H9 (cell line): ENCODE measurements at regions not wholly inside any gene's neighbourhood (a gene's known extent, or its start where the extent isn't known, plus 50 kb on each side); places are given as distances from the start of the nearest gene placed in this dataset.

Experiments
- DNase-seq: peaks from one replicate; pipeline ENCODE4 v3.0.0-alpha.2; 2017
- H2AFZ ChIP-seq: one replicate; pipeline ENCODE4 v1.6.1; 2013; ENCODE audit warnings: mild to moderate bottlenecking, low read length, control low read depth, moderate library complexity
- H2AK5ac ChIP-seq: 2 replicates; pipeline ENCODE4 v1.6.1; 2013; ENCODE audit warnings: low read length, control low read depth, mixed read lengths; ENCODE audit not compliant: insufficient read length
- H2BK120ac ChIP-seq: one replicate; pipeline ENCODE4 v1.6.1; 2013; ENCODE audit warnings: low read depth, mild to moderate bottlenecking, low read length, control low read depth, inconsistent platforms; ENCODE audit not compliant: poor library complexity, severe bottlenecking
- H2BK12ac ChIP-seq: 2 replicates; pipeline ENCODE4 v1.6.1; 2013; ENCODE audit warnings: low read length, control low read depth, mixed read lengths, low read depth; ENCODE audit not compliant: insufficient read length
- H2BK15ac ChIP-seq: 2 replicates; pipeline ENCODE4 v1.6.1; 2013; ENCODE audit warnings: low read depth, low read length, control low read depth
- H2BK20ac ChIP-seq: one replicate; pipeline ENCODE4 v1.6.1; 2013; ENCODE audit warnings: low read depth, mild to moderate bottlenecking, low read length, control low read depth, inconsistent platforms; ENCODE audit not compliant: poor library complexity, severe bottlenecking
- H2BK5ac ChIP-seq: 2 replicates; pipeline ENCODE4 v1.6.1; 2013; ENCODE audit warnings: low read length, control low read depth, mixed read lengths; ENCODE audit not compliant: insufficient read length
- H3K14ac ChIP-seq: 2 replicates; pipeline ENCODE4 v1.6.1; 2013; ENCODE audit warnings: low read length, control low read depth; ENCODE audit not compliant: insufficient read depth
- H3K18ac ChIP-seq: 2 replicates; pipeline ENCODE4 v1.6.1; 2013; ENCODE audit warnings: low read depth, mild to moderate bottlenecking, mixed read lengths, low read length, control low read depth; ENCODE audit not compliant: insufficient read length
- H3K23ac ChIP-seq: 2 replicates; pipeline ENCODE4 v1.6.1; 2013; ENCODE audit warnings: low read length, control low read depth, mixed read lengths, low read depth; ENCODE audit not compliant: insufficient read length
- H3K23me2 ChIP-seq: 2 replicates; pipeline ENCODE4 v1.6.1; 2013; ENCODE audit warnings: low read depth, mild to moderate bottlenecking, mixed read lengths, low read length, control low read depth; ENCODE audit not compliant: insufficient read length, poor library complexity, severe bottlenecking
- H3K27ac ChIP-seq: 2 replicates; pipeline ENCODE4 v1.5.1; 2013; ENCODE audit warnings: low read length, control low read depth, mixed read lengths, low read depth; ENCODE audit not compliant: insufficient read length
- H3K27me3 ChIP-seq: 2 replicates; pipeline ENCODE4 v1.6.1; 2013; ENCODE audit warnings: low read length, control low read depth, inconsistent platforms; ENCODE audit not compliant: insufficient read depth
- H3K4ac ChIP-seq: 2 replicates; pipeline ENCODE4 v1.6.1; 2013; ENCODE audit warnings: low read depth, mild to moderate bottlenecking, control low read depth, inconsistent platforms, low read length, moderate library complexity
- H3K4me1 ChIP-seq: 2 replicates; pipeline ENCODE4 v1.6.1; 2013; ENCODE audit warnings: low read length, control low read depth, inconsistent platforms; ENCODE audit not compliant: insufficient read depth
- H3K4me2 ChIP-seq: 2 replicates; pipeline ENCODE4 v1.6.1; 2013; ENCODE audit warnings: low read length, control low read depth, mixed read lengths; ENCODE audit not compliant: insufficient read length, insufficient read depth
- H3K56ac ChIP-seq: 2 replicates; pipeline ENCODE4 v1.6.1; 2013; ENCODE audit warnings: low read depth, mild to moderate bottlenecking, mixed read lengths, low read length, control low read depth; ENCODE audit not compliant: insufficient read length
- H3K79me1 ChIP-seq: 2 replicates; pipeline ENCODE4 v1.6.1; 2013; ENCODE audit warnings: low read depth, mild to moderate bottlenecking, moderate library complexity, low read length, control low read depth, inconsistent platforms; ENCODE audit not compliant: insufficient read depth, poor library complexity, severe bottlenecking
- H3K79me2 ChIP-seq: 2 replicates; pipeline ENCODE4 v1.6.1; 2013; ENCODE audit warnings: low read length, control low read depth, inconsistent platforms; ENCODE audit not compliant: insufficient read depth
- H3K9ac ChIP-seq: 2 replicates; pipeline ENCODE4 v1.6.1; 2013; ENCODE audit warnings: low read length, control low read depth, mixed read lengths; ENCODE audit not compliant: insufficient read length; ENCODE audit errors: extremely low read depth
- H3K9me3 ChIP-seq: one replicate; pipeline ENCODE4 v1.6.1; 2013; ENCODE audit warnings: low read depth, low read length, inconsistent platforms; ENCODE audit not compliant: control insufficient read depth
- H3T11ph ChIP-seq: one replicate; pipeline ENCODE4 v1.6.1; 2013; ENCODE audit warnings: mild to moderate bottlenecking, low read length, control low read depth, inconsistent platforms
- H4K20me1 ChIP-seq: one replicate; pipeline ENCODE4 v1.6.1; 2013; ENCODE audit not compliant: control insufficient read depth, insufficient read length, insufficient read depth
- H4K5ac ChIP-seq: 2 replicates; pipeline ENCODE4 v1.6.1; 2013; ENCODE audit warnings: low read depth, mild to moderate bottlenecking, mixed read lengths, low read length, control low read depth; ENCODE audit not compliant: insufficient read length
- H4K8ac ChIP-seq: replicated peaks from 2 replicates; pipeline ENCODE4 v1.6.1; 2013; ENCODE audit warnings: low read length, control low read depth, mixed read lengths, low read depth; ENCODE audit not compliant: insufficient read length
- H4K91ac ChIP-seq: 2 replicates; pipeline ENCODE4 v1.6.1; 2013; ENCODE audit warnings: low read depth, mild to moderate bottlenecking, moderate library complexity, mixed read lengths, low read length, control low read depth; ENCODE audit not compliant: insufficient read length
- H3K27ac Mint-ChIP-seq, 3 experiments: 2 replicates in 2 of 3; 3 replicates in 1 of 3; pipeline ENCODE4 v1.8.0; 2020 to 2021; ENCODE audit warnings: mixed read lengths in 3 of 3, mild to moderate bottlenecking in 1 of 3, moderate library complexity in 1 of 3
- H3K27me3 Mint-ChIP-seq: 2 replicates; pipeline ENCODE4 v1.8.0; 2021; ENCODE audit warnings: low read depth, mild to moderate bottlenecking, moderate library complexity, mixed read lengths
- H3K36me3 Mint-ChIP-seq, 3 experiments: 2 replicates in 2 of 3; 3 replicates in 1 of 3; pipeline ENCODE4 v1.8.0; 2020 to 2021; ENCODE audit warnings: low read depth in 3 of 3, mixed read lengths in 3 of 3; ENCODE audit not compliant: insufficient read depth in 1 of 3
- H3K4me1 Mint-ChIP-seq, 2 experiments: 2 replicates each; pipeline ENCODE4 v1.8.0; 2020; ENCODE audit warnings: mixed read lengths in 2 of 2
- H3K4me3 Mint-ChIP-seq, 2 experiments: 2 replicates in 1 of 2; 3 replicates in 1 of 2; pipeline ENCODE4 v1.8.0; 2020 to 2021; ENCODE audit warnings: mild to moderate bottlenecking in 2 of 2, mixed read lengths in 2 of 2, moderate library complexity in 1 of 2
- H3K9me3 Mint-ChIP-seq, 2 experiments: 2 replicates in 1 of 2; 3 replicates in 1 of 2; pipeline ENCODE4 v1.8.0; 2020; ENCODE audit warnings: mild to moderate bottlenecking in 2 of 2, mixed read lengths in 2 of 2, moderate library complexity in 1 of 2
- WGBS: extraction: QIAGEN DNeasy Blood & Tissue Kit; methylation state at CpG from one replicate; pipeline ENCODE4 v1.1.7; 2013; ENCODE audit warnings: missing lambda C conversion rate, low lambda C conversion rate, mixed read lengths; ENCODE audit not compliant: insufficient read length; ENCODE audit errors: extremely low coverage; 5-methylcytosine and 5-hydroxymethylcytosine counted together
- TF ChIP-seq, protein P1 (sequence below): fragments of 200-600 bp; sonication (generic); conservative IDR thresholded peaks from 3 replicates; pipeline ENCODE4 v1.8.0; 2021; ENCODE audit warnings: antibody characterized with exemption, mild to moderate bottlenecking

DNA sequence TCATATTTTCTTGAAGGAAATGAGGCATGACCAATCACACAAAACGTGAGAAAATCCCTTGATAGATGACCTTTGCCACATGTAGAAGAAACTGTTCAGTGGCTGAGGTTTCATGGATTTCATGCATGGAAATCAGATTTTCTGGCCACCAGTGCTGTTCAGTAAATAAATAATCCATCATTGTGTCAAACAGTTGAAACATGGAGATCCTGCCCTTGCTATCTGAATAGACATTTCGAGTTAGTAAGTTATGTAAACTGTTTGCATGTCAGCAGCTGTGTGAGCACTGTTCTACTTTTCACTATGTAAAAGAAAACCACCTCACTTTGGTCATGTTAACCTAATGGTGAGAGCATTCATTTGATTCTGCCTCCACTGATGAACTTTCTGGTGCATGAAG is 793.9 kb upstream of the EPHA7 start:
- no peak overlapping the region for H3K18ac ChIP-seq
- WGBS: no CpG with 5 or more reads among the region's 2 CpGs
- no peak overlapping the region for H3K27ac Mint-ChIP-seq

More for the DNA sequence above, 793.9 kb upstream of the EPHA7 start:
- Histone ChIP-seq H2BK120ac (no peak overlapping the region), H3K79me2 (no peaks in the 10 kb centered on the region), H3K4me1 (no peaks in the 10 kb centered on the region), H2BK20ac (no peak overlapping the region), H3T11ph (no peak overlapping the region), H4K5ac (no peak overlapping the region), H3K23ac (no peak overlapping the region), H3K9ac (no peak overlapping the region), H2BK15ac (no peak overlapping the region), H2BK5ac (no peak overlapping the region), H4K20me1 (no peaks in the 10 kb centered on the region), H4K8ac (no peak overlapping the region), H3K4me2 (no peak overlapping the region), H2AFZ (no peak overlapping the region), H4K91ac (no peak overlapping the region), H3K23me2 (no peaks in the 10 kb centered on the region), H2AK5ac (no peak overlapping the region), H3K27ac (no peak overlapping the region), H3K27me3 (no peaks in the 10 kb centered on the region), H3K79me1 (no peaks in the 10 kb centered on the region), H3K4ac (no peak overlapping the region), H3K56ac (no peak overlapping the region), H3K14ac (no peak overlapping the region), H3K9me3 (no peaks in the 10 kb centered on the region), H2BK12ac (no peak overlapping the region)
- peaks cover 6 to 10% of the 10 kb centered on the region in 2 experiments for H3K4me1 Mint-ChIP-seq
- H3K27me3 Mint-ChIP-seq: no peaks in the 10 kb centered on the region
- no peak overlapping the region for H3K4me3 Mint-ChIP-seq
- no peak for DNase-seq
- TF ChIP-seq, protein P1, sequence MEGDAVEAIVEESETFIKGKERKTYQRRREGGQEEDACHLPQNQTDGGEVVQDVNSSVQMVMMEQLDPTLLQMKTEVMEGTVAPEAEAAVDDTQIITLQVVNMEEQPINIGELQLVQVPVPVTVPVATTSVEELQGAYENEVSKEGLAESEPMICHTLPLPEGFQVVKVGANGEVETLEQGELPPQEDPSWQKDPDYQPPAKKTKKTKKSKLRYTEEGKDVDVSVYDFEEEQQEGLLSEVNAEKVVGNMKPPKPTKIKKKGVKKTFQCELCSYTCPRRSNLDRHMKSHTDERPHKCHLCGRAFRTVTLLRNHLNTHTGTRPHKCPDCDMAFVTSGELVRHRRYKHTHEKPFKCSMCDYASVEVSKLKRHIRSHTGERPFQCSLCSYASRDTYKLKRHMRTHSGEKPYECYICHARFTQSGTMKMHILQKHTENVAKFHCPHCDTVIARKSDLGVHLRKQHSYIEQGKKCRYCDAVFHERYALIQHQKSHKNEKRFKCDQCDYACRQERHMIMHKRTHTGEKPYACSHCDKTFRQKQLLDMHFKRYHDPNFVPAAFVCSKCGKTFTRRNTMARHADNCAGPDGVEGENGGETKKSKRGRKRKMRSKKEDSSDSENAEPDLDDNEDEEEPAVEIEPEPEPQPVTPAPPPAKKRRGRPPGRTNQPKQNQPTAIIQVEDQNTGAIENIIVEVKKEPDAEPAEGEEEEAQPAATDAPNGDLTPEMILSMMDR: no peak
- peaks cover 0 to 3% (median 0%) of the 10 kb centered on the region in 3 experiments; a peak in 1 of 7 replicates for H3K36me3 Mint-ChIP-seq
- H3K9me3 Mint-ChIP-seq: peaks cover 0 to 2% of the 10 kb centered on the region in 2 experiments; a peak in 1 of 5 replicates
